Cardiac septum (tissue), 1 donor: ENCODE measurements at regions not wholly inside any gene's neighbourhood (a gene's known extent, or its start where the extent isn't known, plus 50 kb on each side); places are given as distances from the start of the nearest gene placed in this dataset.
"Not testable (repeated sequence)": the region's sequence is repeated elsewhere in the genome, so short reads cannot be mapped to it uniquely, and the experiment has no call there.

Experiments used
- DNase-seq: peaks from one replicate; pipeline ENCODE4 v3.0.0-alpha.2; 2020; ENCODE audit warnings: low spot score
- intact Hi-C: fragments of 100-400 bp; cut with DNase I; formaldehyde crosslinking; loops from one replicate; pipeline ENCODE4 v1.14.0; 2022
- donor health status: DM: no; HTN: no; CAD: no.

- intact Hi-C loops, result no loop called here
- DNase-seq, result no peak
Observed at GRCh38 chr3:159870723-159871122, 117.9 kb upstream of the IL12A start.

- DNase-seq, result no peak
- intact Hi-C loops, result no loop called here
Observed at GRCh38 chr3:159872374-159873109, 116.1 kb upstream of the IL12A start.

GRCh38 chr3:159875116-159875515 is 113.5 kb upstream of the IL12A start:
- no peak for DNase-seq
- intact Hi-C loops, result no loop called here

- no peak for DNase-seq
- intact Hi-C loops, result no loop called here
Observed at GRCh38 chr3:159877924-159878323, 110.7 kb upstream of the IL12A start.

- intact Hi-C loops, result no loop called here
- no peak for DNase-seq
Observed at GRCh38 chr3:159879146-159879545, 109.5 kb upstream of the IL12A start.

- intact Hi-C loops, result no loop called here
- no peak for DNase-seq
Observed at GRCh38 chr3:159879598-159879997, 109.0 kb upstream of the IL12A start.

GRCh38 chr3:159881208-159881607 is 107.4 kb upstream of the IL12A start:
- DNase-seq, result no peak
- intact Hi-C loops, result loop anchor here (5.0 to 10.0 kb wide), 3 partner anchors 106 to 616 kb away; partner anchors contain the start of gene IL12A

- no peak for DNase-seq
- intact Hi-C loops, result loop anchor here (2.0 to 10.0 kb wide), 4 partner anchors 53 to 617 kb away; partner anchors contain the start of gene IL12A
Observed at GRCh38 chr3:159881828-159882309, 106.8 kb upstream of the IL12A start.

GRCh38 chr3:159882367-159882766 is 106.3 kb upstream of the IL12A start:
- intact Hi-C loops, result loop anchor here (2.0 to 10.0 kb wide), 4 partner anchors 54 to 618 kb away; partner anchors contain the start of gene IL12A
- no peak for DNase-seq

- intact Hi-C loops, result loop anchor here (2.0 to 10.0 kb wide), 4 partner anchors 54 to 618 kb away; partner anchors contain the start of gene IL12A
- no peak for DNase-seq
Observed at GRCh38 chr3:159882790-159883779, 105.5 kb upstream of the IL12A start.

- intact Hi-C loops, result loop anchor here (2.0 to 10.0 kb wide), 4 partner anchors 102 to 620 kb away; partner anchors contain the start of gene IL12A
- DNase-seq, result no peak
Observed at GRCh38 chr3:159884661-159885402, 103.8 kb upstream of the IL12A start.

GRCh38 chr3:159886050-159886449 is 102.6 kb upstream of the IL12A start:
- intact Hi-C loops, result loop anchor here (10.0 kb wide), 2 partner anchors 121 to 621 kb away; no protein-coding TSS in a partner anchor
- no peak for DNase-seq

- DNase-seq, result not testable (repeated sequence)
- intact Hi-C loops, result loop anchor here (10.0 kb wide), 2 partner anchors 122 to 622 kb away; no protein-coding TSS in a partner anchor
Observed at GRCh38 chr3:159886530-159886929, 102.1 kb upstream of the IL12A start.

GRCh38 chr3:159887168-159887567 is 101.5 kb upstream of the IL12A start:
- intact Hi-C loops, result loop anchor here (10.0 kb wide), 2 partner anchors 122 to 622 kb away; no protein-coding TSS in a partner anchor
- no peak for DNase-seq

- no peak for DNase-seq
- intact Hi-C loops, result loop anchor here (10.0 kb wide), 2 partner anchors 123 to 623 kb away; no protein-coding TSS in a partner anchor
Observed at GRCh38 chr3:159887911-159888310, 100.7 kb upstream of the IL12A start.

GRCh38 chr3:159892171-159892795 is 96.4 kb upstream of the IL12A start:
- no peak for DNase-seq
- intact Hi-C loops, result no loop called here

- intact Hi-C loops, result no loop called here
- no peak for DNase-seq
Observed at GRCh38 chr3:159892801-159893200, 95.8 kb upstream of the IL12A start.

GRCh38 chr3:159894386-159894785 is 94.2 kb upstream of the IL12A start:
- intact Hi-C loops, result no loop called here
- DNase-seq, result no peak

GRCh38 chr3:159895430-159895829 is 93.2 kb upstream of the IL12A start:
- DNase-seq, result no peak
- intact Hi-C loops, result no loop called here
